ENCODE measurements at regions not wholly inside any gene's neighbourhood (a gene's known extent, or its start where the extent isn't known, plus 50 kb on each side); places are given as distances from the start of the nearest gene placed in this dataset.

GRCh38 chr10:30534465-30535144 is 94.9 kb downstream of the LYZL2 start:
- TF ChIP-seq CTCF (IDR thresholded peaks at IDR 0.05; ENCODE audit: partially characterized antibody, unreplicated experiment) = peak; percentile 90
- peak; percentile 71 for DNase-seq
- Mint-ChIP-seq H3K36me3 (ENCODE audit: unreplicated experiment) (no peaks in the 10 kb centered on the region), H3K27me3 (ENCODE audit: unreplicated experiment) (no peaks in the 10 kb centered on the region), H3K4me1 (ENCODE audit: low read depth, unreplicated experiment) (no peaks in the 10 kb centered on the region), H3K9me3 (ENCODE audit: unreplicated experiment) (no peaks in the 10 kb centered on the region), H3K27ac (ENCODE audit: unreplicated experiment) (no peak overlapping the region), H3K4me3 (ENCODE audit: unreplicated experiment) (no peak overlapping the region)

- Mint-ChIP-seq H3K4me3 (ENCODE audit: unreplicated experiment) (no peak overlapping the region), H3K36me3 (ENCODE audit: unreplicated experiment) (no peaks in the 10 kb centered on the region), H3K9me3 (ENCODE audit: unreplicated experiment) (no peaks in the 10 kb centered on the region), H3K4me1 (ENCODE audit: low read depth, unreplicated experiment) (no peaks in the 10 kb centered on the region), H3K27ac (ENCODE audit: unreplicated experiment) (no peak overlapping the region), H3K27me3 (ENCODE audit: unreplicated experiment) (peaks cover 2% of the 10 kb centered on the region)
- DNase-seq = no peak
- TF ChIP-seq CTCF (IDR thresholded peaks at IDR 0.05; ENCODE audit: partially characterized antibody, unreplicated experiment) = no peak
These were observed 97.6 kb downstream of the LYZL2 start for GRCh38 chr10:30531751-30532530.

GRCh38 chr10:30529373-30529998 is 95.5 kb downstream of the MAP3K8 start:
- Mint-ChIP-seq H3K27me3 (ENCODE audit: unreplicated experiment) (peaks cover 2% of the 10 kb centered on the region), H3K36me3 (ENCODE audit: unreplicated experiment) (no peaks in the 10 kb centered on the region), H3K27ac (ENCODE audit: unreplicated experiment) (no peak overlapping the region), H3K9me3 (ENCODE audit: unreplicated experiment) (no peaks in the 10 kb centered on the region), H3K4me3 (ENCODE audit: unreplicated experiment) (no peak overlapping the region), H3K4me1 (ENCODE audit: low read depth, unreplicated experiment) (no peaks in the 10 kb centered on the region)
- no peak for TF ChIP-seq CTCF (IDR thresholded peaks at IDR 0.05; ENCODE audit: partially characterized antibody, unreplicated experiment)
- DNase-seq = no peak

- Mint-ChIP-seq H3K27ac (ENCODE audit: unreplicated experiment) (no peak overlapping the region), H3K9me3 (ENCODE audit: unreplicated experiment) (no peaks in the 10 kb centered on the region), H3K4me3 (ENCODE audit: unreplicated experiment) (no peak overlapping the region), H3K4me1 (ENCODE audit: low read depth, unreplicated experiment) (no peaks in the 10 kb centered on the region), H3K36me3 (ENCODE audit: unreplicated experiment) (no peaks in the 10 kb centered on the region), H3K27me3 (ENCODE audit: unreplicated experiment) (peaks cover 2% of the 10 kb centered on the region)
- DNase-seq = no peak
- no peak for TF ChIP-seq CTCF (IDR thresholded peaks at IDR 0.05; ENCODE audit: partially characterized antibody, unreplicated experiment)
These were observed 94.4 kb downstream of the MAP3K8 start for GRCh38 chr10:30528429-30528786.

All from glutamatergic neuron (in vitro differentiated cells).